ENCODE measurements at regions not wholly inside any gene's neighbourhood (a gene's known extent, or its start where the extent isn't known, plus 50 kb on each side); places are given as distances from the start of the nearest gene placed in this dataset.

DNA sequence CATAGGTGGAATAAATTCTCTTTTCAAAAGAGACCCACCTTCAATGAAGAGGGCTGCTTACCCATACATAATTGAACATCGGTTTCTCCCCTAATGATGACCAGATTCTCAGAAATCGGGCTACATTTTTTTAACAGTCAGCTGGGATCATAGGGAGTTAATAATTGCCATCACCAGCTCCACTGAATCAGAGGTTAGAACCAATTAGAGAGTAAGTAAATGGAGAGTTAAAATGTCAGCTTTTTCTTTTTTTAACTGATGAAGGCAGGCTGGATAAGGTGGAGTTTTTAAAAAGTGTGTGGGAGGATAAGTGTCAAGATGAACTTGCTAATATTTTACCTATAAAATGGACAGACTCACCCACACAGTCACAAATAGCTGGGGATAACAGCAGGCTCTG, 584.5 kb upstream of the NR3C2 start:
- no peak for DNase-seq

DNA sequence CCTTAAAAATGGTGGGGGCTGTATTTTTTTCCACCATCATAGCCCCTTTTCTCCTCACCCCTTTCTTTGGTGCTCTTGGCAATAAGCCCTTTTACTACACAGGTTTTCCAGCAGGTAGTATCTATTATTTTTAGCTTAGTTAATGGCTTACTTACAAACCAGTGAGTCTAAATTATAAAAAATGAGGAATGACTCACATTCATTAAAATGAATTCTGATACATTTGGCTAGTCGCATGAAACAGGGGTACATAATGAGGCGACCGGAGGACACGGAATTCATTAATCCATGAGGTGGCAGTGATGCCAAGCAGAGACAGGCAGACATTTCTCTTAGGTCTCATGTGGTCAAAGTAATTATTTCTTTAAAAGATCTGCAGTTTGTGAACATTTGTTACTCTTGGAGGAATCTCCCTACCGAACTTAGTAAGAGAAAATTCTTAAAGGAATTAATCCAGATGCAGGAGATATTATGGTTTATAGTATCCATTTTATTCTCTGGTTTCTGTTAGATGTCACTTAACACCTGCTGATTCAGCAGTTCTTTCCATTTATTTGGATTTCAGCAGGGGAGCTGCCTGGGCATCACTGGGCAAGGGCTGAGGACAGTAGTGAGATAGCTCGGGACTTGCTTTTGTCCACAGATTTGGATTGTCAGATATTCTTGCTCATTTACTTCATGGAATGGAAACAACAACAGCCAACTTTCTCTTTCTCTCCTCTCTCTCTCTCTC, 575.0 kb upstream of the NR3C2 start:
- no peak for DNase-seq

DNA sequence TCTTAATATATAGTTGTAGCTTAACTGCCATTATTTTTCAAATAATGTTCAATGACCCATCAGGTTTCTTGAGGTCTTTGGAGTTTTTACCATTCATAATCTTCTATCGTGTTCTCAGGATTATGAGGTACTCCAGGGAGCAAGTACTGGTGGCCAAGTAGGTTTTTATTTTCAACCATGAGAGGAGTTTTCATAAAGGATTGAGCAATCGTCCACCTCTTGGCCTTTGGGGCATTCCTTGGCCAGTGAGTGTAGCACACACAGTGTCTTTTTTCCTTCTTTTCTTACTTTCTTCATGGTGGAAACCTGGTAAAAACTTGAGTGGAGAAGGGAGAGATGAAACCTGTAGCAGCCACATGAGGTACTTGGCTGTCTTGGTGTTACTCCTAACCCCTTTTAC, 567.0 kb upstream of the NR3C2 start:
- no peak for DNase-seq

DNA sequence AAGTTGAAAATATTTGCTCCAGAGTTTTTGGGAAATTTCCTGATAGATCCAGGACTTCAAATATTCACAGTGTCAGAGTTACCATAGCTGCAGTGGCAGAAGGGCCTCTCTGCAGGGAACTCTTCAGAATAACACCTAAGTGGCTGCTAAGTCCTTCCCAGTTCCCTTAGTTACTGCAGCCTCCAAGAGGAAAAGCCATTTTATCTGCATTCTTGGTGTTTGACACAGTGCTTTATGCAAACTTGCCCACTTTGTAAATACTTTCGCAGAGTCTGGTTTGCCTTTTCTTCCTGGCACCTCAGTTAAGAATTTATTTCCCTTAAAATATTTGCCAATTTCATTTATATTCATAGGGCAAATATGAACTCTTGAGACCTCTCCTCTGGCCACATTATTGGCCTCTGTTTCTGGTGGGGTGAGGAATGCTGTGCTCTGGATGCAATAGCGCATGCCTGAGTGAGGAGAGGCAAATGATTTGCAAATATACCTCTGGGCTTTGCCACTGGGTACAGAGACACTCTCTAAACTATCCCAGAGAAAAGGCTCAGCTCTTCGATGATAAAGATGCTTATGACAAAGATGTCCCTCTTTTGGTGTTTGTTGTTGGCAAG, 566.3 kb upstream of the NR3C2 start:
- no peak for DNase-seq

DNA sequence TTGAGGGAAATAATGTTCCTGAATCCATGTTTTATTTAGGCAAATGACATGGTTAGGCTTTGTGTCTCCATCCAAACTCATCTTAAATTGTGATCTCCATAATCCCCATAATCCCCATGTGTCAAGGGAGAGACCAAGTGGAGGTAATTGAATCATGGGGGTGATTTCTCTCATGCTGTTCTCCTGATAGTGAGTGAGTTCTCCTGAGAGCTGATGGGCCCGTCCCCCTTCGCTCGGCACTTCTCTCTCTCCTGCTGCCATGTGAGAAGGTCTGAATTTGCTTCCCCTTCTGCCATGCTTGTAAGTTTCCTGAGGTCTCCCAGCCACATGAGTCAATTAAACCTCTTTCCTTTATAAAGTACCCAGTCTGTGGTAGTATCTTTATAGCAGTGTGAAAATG, 563.0 kb upstream of the NR3C2 start:
- DNase-seq = no peak

DNA sequence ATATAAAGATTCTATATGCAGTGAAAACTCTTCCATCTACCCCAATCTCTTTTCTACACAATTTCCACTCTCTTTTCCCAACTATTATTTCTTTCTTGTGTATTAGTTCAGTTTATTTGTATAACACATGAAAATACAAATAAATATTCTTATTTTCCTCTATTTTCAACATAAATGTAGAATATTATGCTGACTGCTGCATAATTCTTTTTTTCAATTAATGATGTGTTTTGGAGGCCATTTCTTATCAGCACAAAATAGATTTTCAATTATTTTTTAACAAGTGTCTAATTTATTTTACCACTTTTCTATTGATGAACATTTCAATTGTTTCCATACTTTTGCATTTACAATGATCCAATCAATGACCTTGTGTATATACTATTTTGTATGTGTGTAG, 557.7 kb upstream of the NR3C2 start:
- DNase-seq = no peak

DNA sequence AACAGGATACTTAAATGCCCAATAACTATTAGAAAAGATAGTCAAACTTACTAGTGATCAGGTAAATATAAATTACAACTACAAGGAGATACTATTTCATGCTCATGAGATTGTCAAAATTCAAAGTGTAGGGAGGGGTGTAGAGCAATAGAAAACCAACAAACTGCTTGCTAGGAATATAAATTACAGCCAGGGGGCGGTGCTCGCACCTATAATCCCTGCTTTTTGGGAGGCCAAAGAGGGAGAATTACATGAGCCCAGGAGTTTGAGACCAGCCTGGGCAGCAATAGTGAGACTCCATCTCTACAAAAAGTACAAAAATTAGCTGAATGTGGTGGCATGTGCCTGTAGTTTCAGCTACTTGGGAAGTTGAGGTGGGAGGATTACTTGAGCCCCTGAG, 556.5 kb upstream of the NR3C2 start:
- no peak for DNase-seq

DNA sequence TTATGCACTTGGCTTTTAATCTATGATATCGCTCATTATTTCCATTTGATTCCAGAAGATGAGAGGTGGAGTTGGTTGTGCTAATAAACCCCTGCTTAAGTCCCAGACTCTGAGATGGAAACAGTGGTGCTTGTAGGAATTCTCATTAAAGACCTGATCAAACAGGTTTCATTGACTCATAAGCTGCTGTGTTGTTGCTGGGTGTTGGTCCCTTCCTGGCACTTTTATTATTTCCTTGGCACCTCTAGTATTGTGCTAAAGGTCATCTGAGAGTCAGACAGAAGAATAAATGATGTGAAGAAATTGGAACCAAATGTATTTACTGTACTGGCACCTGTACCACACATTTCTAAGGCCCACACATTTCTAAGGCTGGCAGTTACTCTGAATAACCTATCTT, 544.7 kb upstream of the NR3C2 start:
- DNase-seq = no peak

DNA sequence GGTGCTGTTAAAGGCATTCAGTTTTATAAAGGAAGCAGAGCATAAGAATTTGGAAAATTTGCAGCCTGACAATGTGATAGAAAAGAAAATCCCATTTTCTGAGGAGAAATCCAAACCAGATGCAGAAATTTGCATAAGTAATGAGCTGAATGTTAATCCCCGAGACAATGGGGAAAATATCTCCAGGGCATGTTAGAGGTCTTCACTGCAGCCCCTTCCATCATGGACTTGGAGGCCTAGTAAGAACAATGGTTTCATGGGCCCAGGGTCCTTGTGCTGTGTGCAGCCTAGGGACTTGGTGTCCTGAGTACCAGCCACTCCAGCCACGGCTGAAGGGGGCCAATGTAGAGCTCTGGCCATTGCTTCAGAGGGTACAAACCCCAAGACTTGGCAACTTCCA, 542.7 kb upstream of the NR3C2 start:
- DNase-seq = no peak

DNA sequence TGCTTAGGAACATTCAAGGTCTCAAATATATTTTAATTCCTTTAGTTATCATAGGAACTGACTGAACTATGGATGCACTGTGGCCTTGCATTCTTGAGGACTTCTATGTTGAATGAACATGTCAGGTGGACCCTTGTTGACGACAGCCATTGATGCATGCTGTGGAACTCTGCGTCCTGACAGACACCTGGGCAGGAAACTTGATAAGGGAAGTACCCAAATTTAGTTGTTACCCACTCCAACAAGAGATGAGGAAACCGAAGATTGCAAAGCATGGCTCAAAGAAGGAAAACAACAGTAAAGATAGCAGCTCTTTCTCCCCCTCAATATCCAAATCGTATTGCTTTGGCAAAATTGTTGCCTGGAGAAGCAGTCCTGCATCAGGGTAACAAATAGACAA, 540.0 kb upstream of the NR3C2 start:
- DNase-seq = peak; percentile 16

DNA sequence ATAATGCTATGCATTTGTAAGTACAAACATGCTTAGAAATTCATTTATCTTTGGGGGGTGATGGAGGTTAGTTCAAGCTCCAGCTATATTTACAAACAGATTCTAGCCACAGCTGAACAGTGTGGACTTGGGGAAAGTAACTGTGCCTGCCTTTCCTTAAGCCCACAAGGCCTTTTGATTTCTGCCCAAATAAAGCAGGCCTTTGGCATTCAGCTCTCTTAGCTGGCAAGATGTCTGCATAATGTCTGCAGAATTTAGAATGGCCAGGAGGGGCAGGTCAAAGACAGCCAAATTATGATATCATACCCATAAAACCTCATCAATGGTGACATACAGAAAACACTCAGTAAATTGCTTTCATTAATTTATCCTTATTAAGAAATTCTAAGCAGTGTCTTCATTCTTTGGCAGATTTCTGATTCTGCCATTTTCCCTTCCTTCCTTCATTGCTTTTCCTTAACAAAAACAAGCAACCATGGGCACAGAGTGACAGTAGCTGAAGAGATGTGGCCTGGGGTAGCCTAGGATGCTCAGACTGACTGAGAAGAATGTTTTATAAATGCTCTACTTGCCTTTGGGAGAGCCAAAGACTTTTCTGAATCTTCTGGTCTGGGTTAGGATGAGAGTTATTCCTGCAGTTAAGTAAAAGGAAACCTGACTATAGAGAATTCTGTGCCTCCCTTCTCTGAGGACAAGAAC, 538.7 kb upstream of the NR3C2 start:
- no peak for DNase-seq

DNA sequence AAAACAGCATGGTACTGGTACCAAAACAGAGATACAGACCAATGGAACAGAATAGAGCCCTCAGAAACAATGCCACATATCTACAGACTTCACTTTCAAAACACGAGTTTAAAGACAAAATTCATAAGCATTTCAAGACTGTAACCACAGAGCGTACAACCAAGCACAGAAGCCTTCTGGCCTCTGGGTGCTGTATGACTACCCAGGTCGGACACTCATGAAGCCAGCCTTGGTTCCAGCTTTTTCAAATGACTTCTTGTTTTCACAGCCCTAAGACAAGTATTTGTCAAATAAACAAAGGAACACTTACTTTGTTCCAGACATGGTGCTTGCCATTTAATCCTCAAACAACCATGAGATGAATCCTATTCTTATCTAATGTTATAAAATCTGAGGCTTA, 536.1 kb upstream of the NR3C2 start:
- DNase-seq = no peak

DNA sequence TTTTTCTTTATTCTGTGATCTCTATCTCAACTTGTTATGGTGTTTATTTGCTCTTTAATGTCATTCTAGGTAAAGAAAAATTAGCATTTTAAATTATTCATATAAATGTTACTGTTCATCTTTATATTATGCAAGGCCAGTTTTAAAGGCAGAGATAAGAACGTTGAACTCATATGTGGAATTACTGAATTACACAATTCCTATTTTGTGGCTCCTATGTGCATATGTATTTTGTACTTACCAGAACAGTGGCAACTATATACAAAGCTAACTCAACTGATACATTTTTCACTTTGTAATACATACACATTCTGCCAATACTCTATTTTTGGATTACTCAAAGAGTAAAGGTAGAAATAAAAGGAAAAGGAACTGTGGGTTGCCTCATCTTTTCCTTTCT, 533.2 kb upstream of the NR3C2 start:
- DNase-seq = no peak

DNA sequence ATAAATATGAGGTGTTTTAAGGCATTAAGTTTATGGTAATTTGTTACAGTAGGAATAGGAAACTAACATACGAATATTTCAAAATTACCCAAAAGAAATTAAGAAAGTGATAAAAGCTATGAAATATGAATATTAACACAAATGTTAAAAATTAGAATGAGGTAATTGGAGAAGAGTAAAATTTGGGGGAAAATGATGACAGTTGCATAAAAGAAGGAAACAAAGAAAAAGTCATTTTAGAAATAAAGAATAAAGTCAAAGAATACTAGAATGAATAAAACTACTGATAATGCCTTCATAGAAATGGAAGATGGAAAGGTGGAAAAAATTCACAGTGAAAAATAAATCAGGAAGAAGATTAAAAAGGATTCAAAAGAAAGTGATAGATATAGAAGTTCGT, 522.9 kb upstream of the NR3C2 start:
- no peak for DNase-seq

DNA sequence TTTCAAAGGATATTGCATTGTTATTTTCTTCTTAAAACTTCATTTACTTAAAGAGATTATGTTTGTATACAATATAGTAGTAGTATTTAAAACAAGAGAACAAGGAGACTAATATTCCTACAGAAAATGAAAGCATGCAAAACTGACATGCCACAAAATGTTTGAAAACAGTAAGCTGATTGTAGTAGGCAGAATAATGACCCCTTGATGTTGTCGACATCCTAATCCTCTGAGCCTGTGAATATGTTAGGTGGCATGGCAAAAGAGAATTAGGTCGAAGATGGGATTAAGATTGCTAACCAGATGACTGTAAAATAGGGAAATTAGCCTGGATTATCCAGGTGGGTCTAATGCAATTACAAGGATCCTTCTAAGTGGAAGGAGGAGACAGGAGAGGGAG, 522.2 kb upstream of the NR3C2 start:
- no peak for DNase-seq

DNA sequence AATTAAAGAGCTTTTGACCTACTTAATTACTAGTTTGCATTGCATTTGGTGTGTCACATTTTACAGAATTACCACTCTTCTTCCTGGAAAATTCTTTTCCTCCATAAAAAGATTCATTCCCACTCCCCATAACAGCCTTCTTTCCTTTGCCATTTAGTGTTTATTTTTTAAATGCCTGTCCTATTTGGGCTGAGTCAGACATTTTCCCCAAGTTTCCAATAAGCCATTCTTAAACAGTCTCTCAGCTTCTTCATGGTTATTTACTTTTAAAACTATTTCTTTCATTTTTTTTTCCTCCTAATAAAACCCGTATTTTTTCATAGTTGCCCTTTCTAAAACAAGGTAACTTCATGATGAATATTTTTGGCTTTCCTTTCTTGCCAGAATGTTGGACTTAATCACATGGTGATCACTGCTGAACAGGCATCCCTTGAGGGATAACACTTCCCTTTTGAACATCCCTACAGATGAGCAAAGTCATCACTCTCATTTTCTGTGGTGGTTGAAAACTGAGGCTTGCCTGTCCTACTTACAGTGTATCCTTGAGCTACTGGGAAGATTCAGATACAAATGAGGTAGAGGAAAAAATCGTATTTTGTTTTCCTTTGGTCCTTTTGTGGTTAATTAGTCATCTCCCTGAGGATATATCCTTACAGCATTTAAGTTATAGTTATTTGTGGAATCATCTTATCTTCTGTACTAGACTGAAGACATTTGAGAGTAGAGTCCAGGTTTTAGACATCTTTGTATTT, 520.5 kb upstream of the NR3C2 start:
- no peak for DNase-seq

DNA sequence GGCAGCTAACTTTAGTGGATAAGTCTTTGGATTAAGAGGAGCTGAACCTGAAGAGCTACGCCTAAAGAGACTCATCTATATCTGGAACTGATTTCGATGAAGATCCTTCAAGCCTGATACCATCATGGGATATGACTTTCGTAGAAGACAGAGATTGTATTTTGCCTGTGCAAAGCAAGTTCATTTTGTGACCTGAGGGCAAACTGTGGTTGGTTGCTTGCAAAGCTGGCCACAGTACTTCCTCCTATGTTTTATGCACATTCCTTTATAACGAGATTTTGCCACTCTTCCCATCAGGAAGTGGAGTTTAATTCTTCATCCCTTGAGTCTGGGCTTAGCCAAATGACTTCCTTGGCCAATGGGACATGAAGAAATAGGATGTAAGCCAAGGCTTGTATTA, 519.3 kb upstream of the NR3C2 start:
- DNase-seq = no peak

DNA sequence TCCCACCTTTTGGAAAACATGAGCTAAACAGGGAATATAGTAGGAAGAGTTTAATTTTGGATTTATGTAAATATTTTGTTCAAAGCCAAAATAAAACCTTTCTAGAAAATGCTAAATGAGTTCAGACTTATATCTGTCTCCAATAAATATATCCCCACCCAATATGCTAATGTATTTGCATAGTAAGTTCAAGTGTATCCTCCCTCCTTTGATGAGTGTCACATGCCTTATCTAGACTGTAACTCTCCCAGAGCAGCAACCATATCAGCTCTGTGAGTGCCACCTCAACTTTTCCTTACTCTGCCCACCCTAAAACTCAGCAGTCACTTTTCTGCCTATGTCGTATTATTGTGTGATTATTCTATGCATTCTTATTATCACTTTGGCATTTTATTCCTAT, 516.1 kb upstream of the NR3C2 start:
- no peak for DNase-seq

DNA sequence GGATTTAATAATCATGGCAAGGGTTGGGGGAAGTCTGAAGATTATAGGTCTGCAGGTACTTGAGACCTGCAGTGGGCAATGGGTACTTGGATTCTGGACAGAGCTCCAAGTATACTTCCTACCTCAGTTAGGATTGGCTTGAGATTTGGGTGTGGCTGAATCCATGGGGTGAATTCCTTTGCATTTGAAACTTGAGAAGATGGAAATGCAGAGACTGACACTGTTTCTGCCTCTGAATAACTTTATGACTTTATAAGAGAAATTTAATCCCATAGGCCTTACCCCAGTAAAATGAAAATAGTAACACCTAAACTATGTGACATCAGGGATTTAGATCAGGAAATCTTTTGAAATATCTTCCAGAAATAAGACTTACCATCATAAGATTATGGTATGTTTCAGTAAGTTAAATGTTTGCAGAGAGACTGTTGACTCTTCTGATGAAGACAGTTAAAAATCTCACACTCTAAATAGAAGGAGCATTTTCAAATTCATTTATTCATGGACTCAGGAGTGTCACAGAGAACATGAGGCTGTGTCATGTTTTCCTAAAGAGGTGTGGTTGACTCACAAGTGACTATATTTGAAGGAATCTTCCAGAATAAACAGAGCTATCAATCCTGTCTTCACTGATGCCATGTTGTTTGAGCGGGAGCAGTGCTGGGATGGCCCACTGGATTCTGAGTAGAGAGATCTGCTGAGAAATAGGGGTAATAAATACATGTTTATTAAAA, 513.5 kb upstream of the NR3C2 start:
- DNase-seq = no peak

DNA sequence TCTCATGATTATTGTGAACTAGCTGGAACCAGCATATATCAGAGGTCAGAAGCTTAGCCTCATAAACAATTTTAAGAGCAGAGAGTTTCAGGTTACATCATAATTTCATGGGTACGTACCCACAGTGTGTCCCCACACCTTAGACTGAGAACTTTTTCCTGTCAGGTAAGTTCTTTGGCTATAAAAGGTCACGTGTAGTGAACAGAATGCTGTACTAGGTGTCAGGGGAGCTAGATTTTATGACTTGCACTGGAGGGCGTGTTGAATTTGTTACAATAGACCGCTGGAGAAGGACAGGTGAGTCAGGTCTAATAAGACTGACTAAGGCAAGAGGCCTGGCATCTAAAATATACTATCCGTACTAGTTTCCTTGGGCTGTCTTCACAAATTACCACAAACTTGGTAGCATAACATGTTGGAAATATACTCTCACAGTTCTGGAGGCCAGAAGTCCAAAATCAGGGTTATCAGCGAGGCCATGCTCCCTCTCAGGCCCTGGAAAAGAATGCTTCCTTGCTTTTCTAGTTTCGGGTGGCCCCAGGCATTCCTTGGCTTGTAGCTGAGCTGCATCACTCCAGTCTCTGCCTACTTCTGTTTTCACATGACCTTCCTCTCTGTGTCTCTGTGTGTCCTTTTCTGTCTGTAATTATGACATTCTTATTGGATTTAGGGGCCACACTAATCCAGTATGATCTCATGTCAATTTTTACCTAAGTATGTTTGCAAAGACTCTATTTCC, 512.0 kb upstream of the NR3C2 start:
- DNase-seq = no peak

DNA sequence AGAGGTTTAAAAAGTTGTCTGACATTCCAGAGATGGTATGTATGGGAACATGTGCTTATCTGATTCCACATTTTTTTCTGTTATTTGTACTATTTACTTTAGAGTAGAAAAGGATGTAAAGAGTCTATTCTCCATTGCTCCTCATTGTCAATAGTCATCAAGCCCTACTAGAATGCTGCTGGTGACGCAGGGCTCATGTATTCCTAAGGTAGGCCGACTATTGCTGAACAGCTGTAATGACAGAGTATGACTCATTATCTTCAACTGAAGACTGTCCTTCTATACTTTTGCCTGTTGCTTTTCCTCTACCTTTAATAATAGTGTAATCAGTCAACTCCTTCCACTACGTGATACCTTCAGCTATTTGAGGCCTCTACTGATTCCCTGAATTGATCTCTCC, 509.1 kb upstream of the NR3C2 start:
- no peak for DNase-seq

DNA sequence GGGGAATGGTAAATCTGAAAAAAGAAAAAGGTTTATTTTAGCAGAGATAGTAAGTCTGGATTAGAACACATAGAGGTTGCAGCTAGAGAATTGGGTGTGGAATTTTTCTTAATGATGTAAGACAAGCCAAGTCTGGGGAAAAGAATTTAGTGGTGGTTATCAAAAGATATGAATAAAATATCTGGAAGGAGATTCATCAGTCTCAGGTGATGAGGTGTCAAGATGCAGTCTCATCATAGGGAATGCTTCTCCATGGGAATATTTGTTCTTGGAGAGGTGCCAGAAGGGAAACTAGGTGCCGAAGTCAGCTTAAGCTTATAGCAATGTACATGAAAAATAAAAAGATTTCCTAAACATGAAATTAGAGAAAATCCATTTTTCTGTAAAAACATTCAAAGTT, 504.1 kb upstream of the NR3C2 start:
- no peak for DNase-seq
